GM21526 (cell line): ENCODE measurements at regions not wholly inside any gene's neighbourhood (a gene's known extent, or its start where the extent isn't known, plus 50 kb on each side); places are given as distances from the start of the nearest gene placed in this dataset.

Experiments used
- ATAC-seq: cut with Tn5 transposase; IDR thresholded peaks from one replicate; pipeline ENCODE4 v1.9.1; 2021; ENCODE audit warnings: moderate library complexity; ENCODE audit not compliant: unreplicated experiment, low FRiP score

DNA sequence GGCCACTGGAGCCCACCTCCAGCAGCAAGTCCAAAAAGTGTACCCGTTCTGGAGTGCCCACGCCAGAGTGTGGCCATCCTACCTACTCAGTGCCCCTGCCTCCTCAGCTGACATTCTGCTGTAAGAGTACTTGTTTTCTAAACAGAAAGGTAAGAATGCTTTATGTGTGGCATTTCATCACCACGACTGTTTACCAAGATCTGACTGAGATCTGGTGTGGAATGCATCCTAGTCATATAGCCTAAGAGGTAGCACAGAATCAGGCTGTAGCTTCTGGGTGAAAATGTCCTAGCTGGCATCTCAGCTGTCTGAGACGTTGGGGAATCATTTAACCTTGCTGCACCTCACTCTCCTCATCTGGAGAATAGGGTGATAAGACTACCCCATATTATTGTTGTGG lies 638.7 kb upstream of the TENM3 start:
- ATAC-seq: no peak

DNA sequence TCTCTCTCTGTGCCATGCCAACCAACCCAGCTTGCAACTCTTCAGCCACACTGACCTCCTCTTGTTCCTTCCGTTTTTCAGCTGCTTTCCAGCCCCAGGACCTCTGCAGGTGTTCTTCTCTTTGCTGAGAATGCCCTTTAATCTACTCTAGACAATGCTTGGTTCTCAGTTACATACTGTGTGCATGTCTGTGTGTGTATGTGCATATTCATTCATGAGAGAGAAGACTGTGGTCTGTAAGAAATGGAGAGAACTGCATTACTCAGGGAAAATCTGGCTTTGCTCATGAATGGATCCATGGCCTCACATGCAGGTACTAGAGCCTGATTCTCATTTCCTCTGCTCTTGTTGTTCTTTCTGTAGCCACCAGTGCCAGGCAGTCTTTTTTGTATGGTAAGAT lies 636.9 kb upstream of the TENM3 start:
- no peak for ATAC-seq

DNA sequence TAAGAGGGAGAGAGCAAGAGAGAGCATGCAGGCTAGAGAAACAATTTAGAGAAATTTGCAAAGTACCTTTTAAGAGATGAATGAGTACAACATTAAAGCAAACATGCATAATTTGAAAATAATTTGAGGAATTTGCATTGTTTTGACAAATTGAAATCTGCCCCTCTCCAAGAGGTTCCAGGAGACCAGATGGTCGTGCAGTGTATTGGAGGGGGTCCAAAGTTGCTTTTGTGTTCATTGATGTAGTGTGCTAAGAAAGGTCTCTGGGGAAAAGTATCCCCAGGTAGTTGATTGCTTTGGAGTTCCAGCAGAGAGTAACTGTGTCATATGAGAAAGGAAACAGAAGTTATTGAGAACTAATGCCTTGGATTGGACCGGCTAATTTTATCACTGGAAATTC lies 635.0 kb upstream of the TENM3 start:
- ATAC-seq: no peak

DNA sequence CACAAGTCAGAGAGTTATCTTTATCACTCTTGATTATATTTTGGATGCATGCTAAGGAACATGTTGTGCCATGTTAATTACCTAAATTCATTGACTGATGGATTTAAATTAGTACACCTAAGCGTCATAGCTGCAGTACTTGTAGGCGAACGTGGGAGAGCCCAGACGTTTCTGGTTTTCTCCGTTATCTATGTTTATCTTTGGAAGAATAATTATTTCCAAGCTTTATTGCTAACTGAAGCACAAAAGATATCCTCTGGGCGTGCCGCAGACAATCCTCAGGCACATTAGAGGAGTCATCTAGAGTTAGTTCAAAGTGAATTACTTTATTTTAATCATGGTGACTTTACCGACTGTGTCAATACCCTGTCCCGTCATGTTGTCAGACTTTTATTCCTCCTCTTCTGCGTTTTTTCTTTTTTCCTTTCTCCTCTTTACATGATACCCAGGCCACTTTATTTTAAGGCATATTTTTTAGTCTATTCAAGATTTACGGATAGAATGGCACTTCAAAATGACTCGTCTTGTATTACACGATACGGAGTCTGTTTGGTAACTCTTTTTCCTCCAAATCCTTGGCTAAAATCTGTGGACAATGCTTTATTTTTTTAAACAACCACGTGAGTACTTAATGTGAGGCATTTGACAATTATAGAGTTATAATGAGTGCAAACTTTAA lies 632.0 kb upstream of the TENM3 start:
- ATAC-seq: no peak

DNA sequence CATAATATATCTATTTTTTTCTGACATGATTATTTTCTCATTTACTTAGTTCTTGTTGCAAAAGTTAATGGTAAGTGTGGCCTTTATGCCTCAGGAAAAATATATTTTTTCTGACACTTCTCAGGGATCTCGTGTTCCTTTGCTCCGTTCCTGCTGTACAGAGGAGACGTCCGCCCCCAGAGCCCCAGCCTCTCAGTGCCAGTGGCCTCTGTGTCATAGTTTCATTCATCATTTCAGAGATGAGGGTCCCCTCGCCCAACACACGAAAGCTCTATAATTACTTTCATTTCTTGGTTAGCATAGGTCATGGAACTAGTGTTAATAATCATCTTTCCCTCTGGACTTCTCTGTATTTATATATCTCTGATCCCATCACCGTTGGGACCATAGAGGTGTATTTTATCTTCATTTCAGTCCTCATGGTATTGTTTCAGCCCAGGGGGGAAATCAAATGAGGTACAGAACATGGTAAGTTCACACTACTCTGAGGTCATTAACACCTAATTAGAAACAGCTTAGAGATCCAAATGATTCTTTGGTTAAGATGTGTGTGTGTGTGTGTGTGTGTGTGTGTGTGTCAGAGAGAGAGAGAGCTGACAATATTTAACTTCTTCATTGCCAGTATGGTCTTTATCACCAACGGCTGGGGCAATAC lies 631.1 kb upstream of the TENM3 start:
- ATAC-seq: no peak

DNA sequence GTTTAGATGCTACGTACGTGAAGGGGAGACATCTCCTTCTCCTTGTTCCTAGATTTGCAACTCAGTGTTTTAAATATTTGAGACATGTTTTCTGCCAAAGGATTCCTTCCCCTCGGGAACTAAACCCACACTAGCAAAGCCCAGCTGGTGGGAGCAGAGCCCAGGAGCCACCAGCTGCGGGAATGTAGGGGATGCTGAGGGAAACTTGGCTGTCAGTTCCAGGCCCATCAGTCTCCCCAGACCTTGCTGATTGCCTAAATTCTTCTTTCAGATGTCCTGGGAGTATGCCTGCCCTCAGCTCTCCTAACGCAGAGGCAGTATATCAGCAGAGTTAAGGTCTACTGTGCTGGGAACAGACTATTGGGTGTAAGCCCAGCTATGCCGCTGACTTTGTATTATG lies 630.0 kb upstream of the TENM3 start:
- no peak for ATAC-seq

DNA sequence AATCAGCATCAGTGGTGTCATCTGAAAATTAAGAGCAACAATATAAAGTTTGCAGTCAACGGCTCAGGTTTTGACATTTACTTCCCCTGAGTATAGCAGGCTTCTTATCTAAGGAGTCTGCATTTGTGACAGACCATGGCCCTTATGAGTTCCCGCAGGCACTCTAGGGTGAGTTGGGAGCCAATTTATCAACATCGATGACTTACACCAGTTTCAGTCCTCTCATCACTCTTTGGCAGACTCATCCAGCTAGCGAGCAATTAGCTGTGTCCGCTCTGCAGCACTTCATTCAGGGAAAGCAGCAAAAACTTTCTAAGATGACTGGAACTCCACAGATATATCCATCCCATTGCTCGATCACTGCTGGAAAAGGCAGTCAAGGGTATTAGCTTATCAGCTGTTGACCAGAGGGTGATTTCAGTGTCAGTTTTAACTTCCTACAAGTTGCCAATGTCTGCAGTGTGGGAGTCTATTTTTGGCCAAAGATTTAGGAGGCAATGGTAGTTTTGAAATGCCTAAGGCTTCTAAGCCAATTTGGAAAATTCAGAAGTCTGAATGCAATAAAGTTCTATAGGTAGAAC lies 625.1 kb upstream of the TENM3 start:
- no peak for ATAC-seq

- ATAC-seq: no peak
Measured at GRCh38 chr4:181618896-181619295, 624.3 kb upstream of the TENM3 start.

DNA sequence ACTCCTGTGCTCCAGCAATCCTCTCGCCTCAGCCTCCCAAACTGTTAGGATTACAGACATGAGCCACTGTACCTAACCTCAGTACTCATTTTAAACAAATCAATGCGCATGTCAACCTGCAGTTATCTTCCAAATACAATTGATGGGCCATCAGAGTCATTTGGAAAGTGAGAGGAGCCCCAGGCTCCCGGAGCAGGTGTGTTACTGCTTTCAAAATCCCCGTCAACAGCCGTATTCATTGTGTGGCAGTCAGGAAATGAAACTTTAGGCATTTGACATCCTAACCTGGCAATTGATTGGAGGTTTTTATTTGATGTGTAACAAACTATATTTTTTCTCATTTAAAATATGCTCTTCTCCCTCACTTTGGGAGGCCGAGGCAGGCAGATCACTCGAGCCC lies 623.6 kb upstream of the TENM3 start:
- ATAC-seq: no peak

DNA sequence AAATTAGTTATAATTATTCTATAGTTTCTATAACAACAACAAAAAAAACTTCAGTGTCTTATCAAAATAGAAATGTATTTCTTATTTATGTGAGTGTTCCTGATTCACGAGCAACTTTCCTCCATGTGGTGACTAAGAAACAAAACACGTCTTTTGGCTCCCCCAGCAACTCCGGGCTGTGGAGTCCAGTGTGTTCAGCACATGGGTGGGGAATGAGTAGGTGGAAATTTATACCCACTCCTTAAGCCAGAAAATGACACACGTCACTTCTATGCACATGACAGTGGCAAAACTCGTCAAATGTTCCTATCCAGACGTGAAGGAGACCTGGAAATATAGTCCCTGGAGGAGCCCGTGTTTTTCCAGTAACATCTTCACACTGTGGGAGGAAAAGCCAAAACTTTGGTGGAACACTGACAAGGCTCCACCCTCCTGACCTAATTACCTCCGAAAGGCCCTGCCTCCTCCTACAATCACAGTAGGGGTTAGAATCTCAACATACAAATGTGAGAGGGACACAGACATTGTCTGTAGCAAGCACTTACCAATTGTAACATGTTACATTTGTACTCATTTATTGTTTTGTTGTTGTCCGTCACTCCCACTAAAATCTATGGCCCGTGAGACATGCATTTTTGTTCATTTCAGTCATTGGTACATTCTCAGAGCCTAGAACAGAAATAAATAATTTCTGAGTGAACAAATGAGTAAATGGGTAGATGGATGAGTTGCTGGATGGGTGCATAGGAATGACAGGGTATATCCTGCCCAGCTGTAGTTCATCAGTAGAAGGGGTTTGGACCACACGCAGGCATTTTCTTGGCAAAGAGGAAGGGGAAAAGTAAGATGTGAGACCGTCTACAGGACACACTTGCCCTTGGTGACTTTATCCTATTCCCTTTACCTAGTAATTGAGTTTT lies 605.8 kb upstream of the TENM3 start:
- ATAC-seq: no peak

DNA sequence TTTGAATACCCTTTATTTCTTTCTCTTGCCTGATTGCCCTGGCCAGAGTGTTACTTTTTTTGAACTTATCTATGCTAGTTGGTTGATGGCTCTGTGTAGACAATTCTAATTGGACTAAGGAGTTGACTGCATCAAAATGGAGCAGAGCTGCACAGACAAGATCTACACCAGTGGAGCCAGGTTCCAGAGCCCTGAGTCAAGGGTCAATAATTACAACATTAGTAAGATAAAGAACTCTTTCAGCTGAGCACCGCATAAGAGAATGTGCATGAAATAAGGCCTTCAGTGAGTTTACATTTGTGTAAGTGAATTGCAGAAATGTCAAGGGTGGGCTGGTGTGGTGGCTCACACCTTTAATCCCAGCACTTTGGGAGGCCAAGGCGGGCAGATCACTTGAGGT lies 599.7 kb upstream of the TENM3 start:
- no peak for ATAC-seq

DNA sequence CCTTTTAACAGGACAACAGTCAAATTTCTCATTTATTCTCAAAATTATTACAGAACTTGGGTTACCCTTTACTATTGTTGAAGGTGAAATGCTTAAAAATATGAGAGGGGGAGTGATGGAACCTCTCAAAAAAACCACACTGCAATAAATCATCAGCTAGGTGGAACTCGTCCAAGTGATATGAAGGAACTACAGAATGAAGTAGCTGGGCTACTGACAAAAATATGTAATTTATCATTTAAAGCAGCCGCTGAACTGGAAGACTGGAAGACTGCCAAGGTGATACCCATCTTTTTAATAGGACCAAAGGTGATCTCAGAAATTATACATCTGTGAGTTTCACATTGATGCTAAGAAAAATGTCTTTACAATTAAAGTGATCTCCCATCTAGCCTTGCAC lies 597.7 kb upstream of the TENM3 start:
- ATAC-seq: no peak

GRCh38 chr4:181646864-181647263 lies 596.3 kb upstream of the TENM3 start:
- ATAC-seq: no peak

- no peak for ATAC-seq
Measured at GRCh38 chr4:181647396-181648147, 595.6 kb upstream of the TENM3 start.

DNA sequence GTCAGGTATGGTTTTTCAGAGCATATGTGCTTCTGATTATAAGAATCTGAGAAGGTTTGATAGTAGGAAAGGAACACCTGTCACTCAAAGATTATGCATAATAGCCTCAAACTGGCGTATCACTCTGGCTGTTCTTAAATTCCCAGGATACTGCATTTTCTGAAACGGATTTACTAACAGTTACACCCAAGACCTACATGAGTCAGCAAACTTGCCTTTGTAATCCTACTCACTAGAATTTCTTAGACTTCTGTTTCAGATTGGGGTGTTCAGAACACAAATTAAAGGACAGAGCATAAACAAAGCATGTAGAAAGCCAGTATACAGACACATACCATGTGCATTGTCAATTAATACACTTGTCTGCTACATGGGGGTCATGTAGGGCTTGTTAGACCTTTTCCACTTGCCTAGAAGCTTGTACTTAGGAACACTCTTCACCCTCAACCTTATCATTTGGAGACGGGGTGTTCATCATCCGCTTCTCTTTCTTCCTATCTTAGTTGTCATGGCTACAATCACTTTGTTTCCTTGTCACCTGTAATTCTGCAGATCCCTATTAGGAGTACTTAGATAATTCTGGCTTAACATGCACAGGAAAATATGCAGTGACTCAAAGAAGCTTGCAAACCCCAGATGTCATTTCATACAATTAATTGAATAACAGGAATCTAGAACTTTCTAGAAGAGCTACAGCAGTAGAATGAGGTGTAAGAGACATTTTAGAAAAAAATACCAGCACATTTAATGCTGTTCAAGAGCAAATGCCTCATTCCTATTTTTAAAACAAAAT lies 593.0 kb upstream of the TENM3 start:
- ATAC-seq: no peak

- ATAC-seq: no peak
Measured at GRCh38 chr4:181656748-181657147, 586.5 kb upstream of the TENM3 start.

DNA sequence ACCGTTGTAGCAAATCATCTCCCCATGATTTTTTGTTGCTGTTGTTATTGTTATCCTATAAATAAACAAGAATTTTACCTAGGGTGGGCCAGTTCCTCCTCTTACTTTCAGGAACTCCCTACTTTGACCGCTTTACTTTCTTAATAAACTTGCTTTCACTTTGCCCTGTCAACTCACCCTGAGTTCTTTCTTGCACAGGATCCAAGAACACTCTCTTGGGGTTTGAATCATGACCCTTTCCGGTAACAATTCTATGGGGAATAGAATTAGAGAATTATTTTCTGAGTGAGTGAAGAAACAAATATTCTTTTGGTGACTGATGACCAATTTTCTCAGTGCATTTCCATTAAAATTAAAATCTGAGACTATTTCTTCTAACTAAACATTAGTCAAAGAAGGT lies 584.0 kb upstream of the TENM3 start:
- no peak for ATAC-seq

DNA sequence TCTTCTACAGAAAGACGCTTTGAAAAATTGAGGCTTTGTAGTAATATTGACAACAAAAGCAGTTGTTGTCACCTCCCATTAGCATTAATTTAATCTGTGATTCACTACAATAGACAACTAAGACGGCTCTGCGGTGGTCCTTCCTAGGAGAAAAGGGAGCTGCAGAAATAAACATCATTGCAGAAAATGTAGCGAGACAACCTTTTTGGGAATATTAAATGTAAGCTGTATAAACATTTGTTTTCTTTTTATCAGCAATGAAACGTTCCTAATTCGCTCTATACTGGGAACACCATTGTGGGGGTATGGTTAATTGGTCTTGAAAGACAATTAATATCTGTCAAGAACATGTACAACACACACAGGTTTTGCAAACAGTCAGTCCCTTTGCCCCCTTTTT lies 583.3 kb upstream of the TENM3 start:
- no peak for ATAC-seq

DNA sequence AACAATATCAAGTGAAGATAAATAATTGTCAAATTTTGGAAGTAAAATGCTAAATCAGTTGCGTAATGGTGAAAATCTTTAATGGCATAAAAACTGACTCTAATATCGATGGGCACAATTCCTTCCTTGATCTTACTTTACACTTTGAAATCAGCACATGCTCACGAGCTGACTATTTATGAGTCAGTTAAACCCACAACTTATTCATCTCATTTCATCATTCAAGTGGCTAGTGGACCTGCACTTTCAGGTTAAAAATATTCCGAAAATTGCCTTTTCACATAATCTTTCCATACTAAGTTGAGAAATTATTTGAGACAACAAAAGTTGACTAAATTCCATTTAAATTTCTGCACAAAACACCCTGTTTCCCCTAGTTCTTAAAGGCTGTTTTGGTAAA lies 582.1 kb upstream of the TENM3 start:
- ATAC-seq: no peak

- no peak for ATAC-seq
Measured at GRCh38 chr4:181661923-181662322, 581.3 kb upstream of the TENM3 start.
